CD4-positive, alpha-beta T cell treated with Interferon alpha-2 for 1 hour (primary cell): ENCODE measurements at regions not wholly inside any gene's neighbourhood (a gene's known extent, or its start where the extent isn't known, plus 50 kb on each side); places are given as distances from the start of the nearest gene placed in this dataset.

Experiments used
- DNase-seq, 2 donors: peaks; one replicate each; pipeline ENCODE4 v3.0.0-alpha.2; 2020 to 2022

- no peak for DNase-seq
These were observed 60.7 kb upstream of the ITGA4 start for GRCh38 chr2:181396256-181397123.

- DNase-seq, result no peak
These were observed 59.9 kb upstream of the ITGA4 start for GRCh38 chr2:181397331-181397730.

GRCh38 chr2:181398000-181398399 lies 59.2 kb upstream of the ITGA4 start:
- no peak for DNase-seq

GRCh38 chr2:181399027-181399426 lies 58.2 kb upstream of the ITGA4 start:
- DNase-seq, result no peak

- DNase-seq, result no peak
These were observed 52.7 kb upstream of the ITGA4 start for GRCh38 chr2:181404472-181404871.

- peak in 1 of 2 donors; percentile 18 for DNase-seq
These were observed 50.0 kb upstream of the ITGA4 start for GRCh38 chr2:181407171-181407570.
